Aorta (tissue), 5 donors: ENCODE measurements at regions not wholly inside any gene's neighbourhood (a gene's known extent, or its start where the extent isn't known, plus 50 kb on each side); places are given as distances from the start of the nearest gene placed in this dataset.

ENCODE experiments used
- ATAC-seq: fragments of 200-7000 bp; cut with Tn5 transposase; one replicate; pipeline ENCODE4 v1.9.1; 2022; ENCODE audit warnings: moderate library complexity; ENCODE audit not compliant: low FRiP score
- DNase-seq, 2 donors: peaks; one replicate each; pipeline ENCODE4 v3.0.0-alpha.2; 2020
- H3K27ac ChIP-seq, 2 donors: one replicate each; pipeline ENCODE4 v1.5.1; 2013; ENCODE audit warnings: low read length in 2 of 2, mild to moderate bottlenecking in 2 of 2, moderate library complexity in 2 of 2, control low read depth in 1 of 2, inconsistent platforms in 1 of 2, low read depth in 1 of 2
- H3K27me3 ChIP-seq, 2 donors: one replicate each; pipeline ENCODE4 v1.6.1; 2013; ENCODE audit warnings: control low read depth in 1 of 2, low read length in 1 of 2, mild to moderate bottlenecking in 1 of 2, moderate library complexity in 1 of 2; ENCODE audit not compliant: insufficient read depth in 2 of 2, control insufficient read depth in 1 of 2
- H3K36me3 ChIP-seq, 2 donors: one replicate each; pipeline ENCODE4 v1.6.1; 2013; ENCODE audit warnings: control low read depth in 1 of 2, low read length in 1 of 2, mild to moderate bottlenecking in 1 of 2; ENCODE audit not compliant: insufficient read depth in 2 of 2, control insufficient read depth in 1 of 2
- H3K4me1 ChIP-seq, 2 donors: one replicate each; pipeline ENCODE4 v1.6.1; 2013; ENCODE audit warnings: low read length in 2 of 2, control low read depth in 1 of 2, mild to moderate bottlenecking in 1 of 2, moderate library complexity in 1 of 2; ENCODE audit not compliant: insufficient read depth in 2 of 2, control insufficient read depth in 1 of 2
- H3K4me3 ChIP-seq, 2 donors: one replicate each; pipeline ENCODE4 v1.5.1; 2013; ENCODE audit warnings: low read length in 2 of 2, control low read depth in 1 of 2, mild to moderate bottlenecking in 1 of 2
- H3K9me3 ChIP-seq: one replicate; pipeline ENCODE4 v1.6.1; 2013; ENCODE audit warnings: mild to moderate bottlenecking, low read length; ENCODE audit not compliant: control insufficient read depth
- WGBS, 2 donors: extraction: QIAGEN DNeasy Blood & Tissue Kit; methylation state at CpG; one replicate each; pipeline ENCODE4 v1.1.7; 2013; 5-methylcytosine and 5-hydroxymethylcytosine counted together
- intact Hi-C, 2 donors: fragments of 100-400 bp; cut with DNase I; formaldehyde crosslinking; loops; one replicate each; pipeline versions ENCODE4 v1.14.2 to v1.15.0; 2022
- donor health status: healthy with polysubstance abuse.
- donor health status: Bipolar disorder and iron deficiency.
- donor health status: DM: no; HTN: no; CAD: no.
- donor health status: DM: no; HTN: no; CAD: no.
- donor health status: DM: yes; HTN: yes; CAD: no.

DNA sequence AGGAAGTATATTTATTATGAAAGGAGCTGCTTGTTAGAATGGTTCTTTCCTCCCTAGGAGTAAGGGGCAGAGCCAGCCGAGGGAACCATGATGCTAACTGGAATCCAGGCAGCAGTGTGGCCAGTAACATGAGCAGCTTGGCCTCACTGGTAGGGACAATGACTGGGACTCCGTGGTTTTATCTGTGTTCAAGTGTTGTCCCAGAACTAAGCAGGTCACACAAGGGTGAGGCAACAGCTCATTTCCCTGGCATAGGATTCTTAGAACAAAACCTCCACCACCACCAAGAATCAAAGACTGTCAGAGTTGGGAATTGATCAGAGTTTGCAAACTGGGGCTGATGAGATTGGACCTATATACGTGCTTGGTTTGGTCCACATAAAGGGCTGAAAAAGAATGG is 138.9 kb upstream of the COBL start:
- Histone ChIP-seq H3K36me3 (no peaks in the 10 kb centered on the region), H3K27ac (no peak overlapping the region), H3K4me1 (no peaks in the 10 kb centered on the region), H3K4me3 (no peak overlapping the region), H3K27me3 (no peaks in the 10 kb centered on the region), H3K9me3 (no peaks in the 10 kb centered on the region)
- no peak for DNase-seq
- 70 to 84% methylated on average over 3 of the region's 3 CpGs for WGBS, 2 donors
- ATAC-seq: no peak
- intact Hi-C loops: no loop called here

DNA sequence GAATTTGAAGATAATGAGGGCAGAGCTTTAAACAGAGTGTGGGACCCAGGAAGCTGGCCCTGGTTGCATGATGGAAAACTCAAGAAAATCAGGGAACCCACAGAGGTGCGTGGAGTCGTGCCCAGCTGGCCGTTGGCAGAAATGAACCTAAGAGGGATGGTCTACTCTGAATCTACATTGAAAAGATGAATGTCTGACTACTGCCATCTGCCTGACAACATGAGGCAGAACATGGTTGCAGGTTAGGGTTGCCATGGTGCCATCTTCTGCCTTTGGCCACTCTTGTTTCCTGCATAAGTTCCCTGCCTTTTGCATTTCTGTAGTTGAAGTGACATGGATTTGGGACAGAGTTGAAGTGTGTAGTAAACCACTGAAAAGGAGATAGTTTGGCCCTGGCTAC is 138.5 kb upstream of the COBL start:
- Histone ChIP-seq H3K36me3 (no peaks in the 10 kb centered on the region), H3K4me3 (no peak overlapping the region), H3K9me3 (no peaks in the 10 kb centered on the region), H3K27me3 (no peaks in the 10 kb centered on the region), H3K4me1 (no peaks in the 10 kb centered on the region), H3K27ac (no peak overlapping the region)
- ATAC-seq (no peak), DNase-seq (no peak)
- intact Hi-C loops: no loop called here
- 73 to 91% methylated on average over 3 of the region's 3 CpGs for WGBS, 2 donors

DNA sequence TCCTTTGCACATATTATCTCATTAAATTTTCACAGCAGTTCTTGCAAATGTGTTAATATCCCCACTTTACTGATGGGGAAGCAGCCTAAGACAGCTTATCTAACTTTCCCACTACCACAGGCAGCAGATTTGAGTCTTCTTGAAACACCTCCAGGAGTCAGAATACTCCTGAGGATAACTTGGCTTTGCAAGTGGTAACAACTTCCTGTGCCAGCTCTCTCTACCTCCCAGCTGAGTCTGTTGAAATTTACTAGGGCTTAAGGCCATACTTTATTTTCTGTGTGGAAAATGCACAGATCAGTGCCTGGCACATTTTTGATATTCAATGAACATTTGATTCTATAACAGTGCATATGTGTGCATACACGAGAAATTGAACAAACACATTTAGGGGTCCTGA is 136.1 kb upstream of the COBL start:
- ATAC-seq: no peak
- H3K27ac ChIP-seq: no peak overlapping the region
- no peak overlapping the region for H3K4me3 ChIP-seq
- no peaks in the 10 kb centered on the region for H3K36me3 ChIP-seq
- H3K4me1 ChIP-seq: no peaks in the 10 kb centered on the region
- intact Hi-C loops: no loop called here
- H3K27me3 ChIP-seq: no peaks in the 10 kb centered on the region
- H3K9me3 ChIP-seq: no peaks in the 10 kb centered on the region
- no peak for DNase-seq
- 82 to 90% methylated on average over 1 of the region's 1 CpG for WGBS, 2 donors

DNA sequence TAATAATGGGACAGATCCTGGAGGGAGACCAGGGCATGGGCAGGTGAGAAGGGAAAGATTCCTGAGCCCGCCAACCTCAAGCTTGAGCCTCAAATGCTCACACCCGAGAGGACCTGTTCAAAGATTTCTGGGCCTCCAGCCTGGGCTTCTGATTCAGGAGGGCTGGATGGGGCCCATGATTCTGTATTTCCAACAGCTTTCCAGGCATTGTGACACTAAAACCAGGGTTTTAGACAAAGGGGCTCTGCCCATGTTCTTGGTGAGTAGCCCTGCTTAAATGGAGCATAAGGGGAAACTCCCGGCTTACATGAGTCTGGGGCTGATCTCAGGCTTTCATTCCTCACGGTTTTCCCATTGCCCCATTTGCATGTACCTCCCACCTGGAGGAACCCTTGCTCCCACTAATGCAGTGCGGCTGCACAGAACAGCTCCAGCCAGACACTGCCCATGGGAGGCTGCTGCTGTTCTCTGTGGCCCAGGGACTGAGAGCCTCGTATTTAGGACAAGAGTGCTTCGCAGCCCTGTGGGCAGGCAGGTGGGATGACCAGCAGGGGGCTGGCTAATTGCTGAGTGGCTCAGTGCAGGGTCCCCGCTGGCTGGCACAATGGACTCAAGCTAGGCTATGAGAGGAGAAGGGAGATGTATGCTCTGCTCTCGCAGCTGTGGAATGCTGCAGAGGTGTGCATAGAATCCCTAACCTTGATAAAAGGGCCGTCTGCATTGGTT is 135.3 kb upstream of the COBL start:
- no peak for ATAC-seq
- intact Hi-C loops: no loop called here
- DNase-seq: no peak
- Histone ChIP-seq H3K27me3 (no peaks in the 10 kb centered on the region), H3K36me3 (no peaks in the 10 kb centered on the region), H3K9me3 (no peaks in the 10 kb centered on the region), H3K4me3 (no peak overlapping the region), H3K27ac (no peak overlapping the region), H3K4me1 (no peaks in the 10 kb centered on the region)
- WGBS, 2 donors: 76 to 89% methylated on average over 10 of the region's 10 CpGs

DNA sequence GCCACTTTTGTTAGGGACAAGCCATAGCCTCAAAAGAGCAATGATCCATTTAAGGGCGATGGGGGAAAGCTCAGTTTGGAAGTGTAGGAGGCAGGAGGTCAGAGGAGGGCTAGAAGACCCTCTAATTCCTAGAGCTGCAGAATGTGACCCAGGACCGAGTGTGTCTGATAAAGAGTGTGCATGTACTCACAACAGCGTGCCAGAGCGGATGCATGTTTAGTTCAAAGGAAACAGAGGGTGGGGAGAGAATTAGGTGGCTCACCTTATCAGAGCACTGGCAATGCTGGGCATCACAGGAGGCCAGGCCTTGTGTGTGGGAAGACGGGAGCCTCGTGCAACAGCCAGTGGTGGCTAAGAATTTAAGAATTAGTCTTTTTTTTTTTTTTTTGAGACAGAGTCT is 133.9 kb upstream of the COBL start:
- intact Hi-C loops: no loop called here
- Histone ChIP-seq H3K4me3 (no peak overlapping the region), H3K36me3 (no peaks in the 10 kb centered on the region), H3K27me3 (no peaks in the 10 kb centered on the region), H3K9me3 (no peaks in the 10 kb centered on the region), H3K4me1 (no peaks in the 10 kb centered on the region), H3K27ac (no peak overlapping the region)
- no peak for ATAC-seq
- no peak for DNase-seq
- WGBS, 2 donors: 91 to 93% methylated on average over 6 of the region's 6 CpGs

DNA sequence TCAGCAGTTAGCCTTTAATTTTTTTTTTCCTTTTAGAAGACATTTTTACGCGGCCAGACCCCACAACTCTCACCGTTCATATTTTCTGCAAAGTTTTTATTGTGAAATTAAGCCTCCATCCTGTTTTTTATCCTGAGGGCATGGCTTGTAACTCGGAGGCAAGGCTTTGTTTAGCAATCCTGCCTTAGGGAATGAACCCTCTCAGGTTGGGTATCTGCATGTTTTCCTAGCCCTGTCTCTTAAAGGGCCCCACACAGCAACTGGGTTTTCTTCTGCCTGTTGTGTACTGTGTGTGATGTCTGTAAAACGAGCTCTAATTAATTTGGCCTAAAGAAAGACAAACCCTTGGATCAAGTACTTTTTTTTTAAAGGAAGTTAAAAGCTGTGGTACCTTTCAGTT is 130.2 kb upstream of the COBL start:
- intact Hi-C loops: no loop called here
- H3K4me3 ChIP-seq: no peak overlapping the region

DNA sequence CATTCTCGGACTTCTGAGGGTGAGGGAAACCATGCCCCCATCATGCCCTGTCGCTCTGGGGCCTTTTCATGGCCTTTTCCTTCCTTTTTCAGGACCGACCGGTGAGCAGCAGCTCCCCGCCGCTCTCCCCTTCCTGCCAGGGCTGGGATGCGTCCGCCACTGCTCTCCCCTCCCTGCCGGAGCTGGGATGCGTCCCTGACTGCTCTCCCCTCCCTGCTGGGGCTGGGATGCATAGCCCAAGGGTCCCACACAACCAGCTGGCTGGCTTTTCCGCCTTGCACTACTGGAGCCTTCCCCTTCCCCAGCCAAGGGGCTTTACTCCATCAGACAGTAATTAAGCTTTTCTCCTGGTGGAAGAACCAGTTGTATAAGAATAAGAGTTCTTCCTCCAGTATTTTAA is 129.7 kb upstream of the COBL start:
- Histone ChIP-seq H3K27me3 (no peaks in the 10 kb centered on the region), H3K4me3 (no peak overlapping the region), H3K4me1 (no peaks in the 10 kb centered on the region), H3K36me3 (no peaks in the 10 kb centered on the region), H3K9me3 (no peaks in the 10 kb centered on the region), H3K27ac (no peak overlapping the region)
- DNase-seq: no peak
- WGBS, 2 donors: 41 to 43% methylated on average over 9 to 11 of the region's 11 CpGs
- ATAC-seq: no peak
- intact Hi-C loops: no loop called here

More for the DNA sequence above, 130.2 kb upstream of the COBL start:
- Histone ChIP-seq H3K27ac (no peak overlapping the region), H3K4me1 (no peaks in the 10 kb centered on the region), H3K27me3 (no peaks in the 10 kb centered on the region), H3K36me3 (no peaks in the 10 kb centered on the region), H3K9me3 (no peaks in the 10 kb centered on the region)
- ATAC-seq (no peak), DNase-seq (no peak)
- WGBS, 2 donors: 41 to 56% methylated on average over 5 of the region's 5 CpGs

DNA sequence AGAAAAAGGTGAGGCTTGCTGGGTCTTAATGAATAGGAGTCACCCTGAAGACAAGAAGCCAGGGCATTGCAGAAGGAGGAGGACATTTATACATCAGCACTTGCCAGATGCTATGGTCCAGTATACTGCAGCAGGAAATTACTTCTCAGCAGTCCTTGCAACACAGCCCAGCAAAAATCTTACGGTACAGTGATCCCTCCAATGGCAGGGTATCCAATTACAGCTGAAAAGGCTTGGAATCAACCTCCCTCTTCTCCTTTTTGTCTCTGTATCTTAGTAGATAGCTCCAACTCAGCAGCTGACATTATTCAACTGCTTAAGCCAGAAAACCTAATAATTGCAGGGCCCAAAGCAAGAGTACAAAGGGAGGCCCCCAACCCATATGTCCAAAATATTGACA is 128.3 kb upstream of the COBL start:
- no peak overlapping the region for H3K4me3 ChIP-seq
- DNase-seq (no peak), ATAC-seq (no peak)
- H3K27me3 ChIP-seq: no peaks in the 10 kb centered on the region
- H3K4me1 ChIP-seq: no peaks in the 10 kb centered on the region
- H3K36me3 ChIP-seq: no peaks in the 10 kb centered on the region
- 16 to 45% methylated on average over 1 of the region's 1 CpG for WGBS, 2 donors
- H3K27ac ChIP-seq: no peak overlapping the region
- H3K9me3 ChIP-seq: no peaks in the 10 kb centered on the region
- intact Hi-C loops: no loop called here

DNA sequence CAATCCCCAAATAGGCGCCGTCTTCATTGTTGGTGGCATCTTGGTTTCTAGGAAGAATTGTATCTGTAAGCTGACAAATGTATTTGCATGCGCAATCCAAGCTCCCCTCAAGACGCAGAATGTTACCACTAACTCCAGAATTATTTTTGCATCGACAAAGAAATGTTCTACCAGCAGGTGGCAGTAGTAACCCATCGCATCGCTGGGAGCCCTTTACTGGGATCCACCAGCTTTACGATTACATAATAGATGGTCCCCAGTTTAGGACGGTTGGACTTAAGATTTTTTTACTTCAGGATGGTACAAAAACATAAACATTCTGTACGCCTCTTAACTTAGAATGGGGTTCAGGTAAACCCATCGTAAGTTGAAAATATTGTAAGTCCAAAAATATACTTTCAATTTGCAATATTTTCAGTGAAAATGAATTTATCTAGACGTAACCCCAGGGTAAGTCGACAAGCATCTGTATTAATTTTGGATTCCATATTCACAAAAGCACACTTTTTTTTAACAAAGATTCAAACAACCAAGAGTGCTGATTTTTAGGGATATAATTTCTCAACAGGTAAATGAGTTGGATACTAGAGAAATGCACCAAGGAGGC is 114.0 kb upstream of the COBL start:
- no peak overlapping the region for H3K4me3 ChIP-seq
- H3K9me3 ChIP-seq: no peaks in the 10 kb centered on the region
- no peaks in the 10 kb centered on the region for H3K36me3 ChIP-seq
- no peak overlapping the region for H3K27ac ChIP-seq
- no peak for DNase-seq
- intact Hi-C loops: no loop called here
- H3K4me1 ChIP-seq: no peaks in the 10 kb centered on the region
- ATAC-seq: no peak
- WGBS, 2 donors: 11 to 14% methylated on average over 13 of the region's 13 CpGs
- no peaks in the 10 kb centered on the region for H3K27me3 ChIP-seq
